8988T (cell line): ENCODE measurements at regions not wholly inside any gene's neighbourhood (a gene's known extent, or its start where the extent isn't known, plus 50 kb on each side); places are given as distances from the start of the nearest gene placed in this dataset.
"Not testable (repeated sequence)": the region's sequence is repeated elsewhere in the genome, so short reads cannot be mapped to it uniquely, and the experiment has no call there.

Experiments used
- DNase-seq: peaks from one replicate; pipeline ENCODE4 v3.0.0; 2011

DNA sequence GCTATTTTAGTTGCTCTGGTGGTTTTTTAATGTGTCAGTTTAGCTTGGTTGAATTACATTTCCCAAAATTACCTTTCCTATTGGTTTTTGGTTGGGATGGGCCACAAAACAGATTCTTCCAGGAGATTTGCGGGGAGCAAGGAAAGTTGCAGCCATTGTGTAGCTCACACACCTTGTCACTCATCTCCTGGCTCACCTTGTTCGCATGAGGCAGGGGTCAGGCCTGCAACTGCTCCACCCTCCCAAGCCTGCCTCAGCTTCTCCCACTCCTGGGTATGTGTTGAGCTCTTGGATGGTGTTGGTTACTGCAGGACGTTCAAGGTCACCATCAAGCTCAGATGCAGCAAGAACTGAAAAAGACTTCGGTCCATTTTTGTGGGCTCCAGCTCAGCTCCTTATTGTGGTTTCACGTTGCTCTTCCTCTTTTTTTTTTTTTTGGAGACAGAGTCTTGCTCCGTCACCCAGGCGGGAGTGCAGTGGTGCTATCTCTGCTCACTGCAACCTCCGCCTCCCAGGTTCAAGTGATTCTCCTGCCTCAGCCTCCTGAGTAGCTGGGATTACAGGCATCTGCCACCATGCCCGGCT lies 95.6 kb upstream of the METTL14 start:
- no peak for DNase-seq

DNA sequence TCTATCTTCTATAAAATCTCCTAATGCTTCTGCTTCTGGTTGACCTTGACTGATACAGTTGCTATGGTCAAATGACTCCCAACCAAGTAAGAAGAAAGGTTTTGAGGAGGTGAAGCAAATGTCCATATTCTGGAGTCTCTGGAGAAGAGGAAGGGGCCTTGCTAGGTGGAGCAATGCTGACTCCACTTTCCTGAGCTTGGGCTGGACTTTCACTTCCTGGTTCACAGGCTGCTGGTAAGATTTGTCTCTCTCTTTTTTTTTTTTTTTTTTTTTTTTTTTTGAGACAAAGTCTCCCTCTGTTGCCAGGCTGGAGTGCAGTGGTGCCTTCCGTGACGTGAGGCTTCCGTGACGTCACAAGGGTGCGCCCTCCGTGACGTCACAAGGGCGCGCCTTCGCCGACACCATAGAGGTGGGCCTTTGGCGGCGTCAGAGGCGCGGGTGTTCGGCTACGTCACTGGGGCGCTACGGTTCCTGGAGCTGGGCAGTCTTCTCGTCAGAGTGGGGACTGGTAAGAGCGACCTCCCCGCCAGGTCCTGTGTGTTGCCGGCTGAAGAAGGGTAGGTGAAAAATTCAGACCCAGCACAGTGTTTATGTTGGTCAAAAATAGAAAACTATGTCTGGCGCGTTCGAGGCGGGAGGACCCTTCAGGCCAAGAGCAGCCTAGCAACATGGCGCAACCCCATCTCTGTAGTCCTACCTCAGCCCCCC lies 93.7 kb upstream of the METTL14 start:
- peak; percentile 24 for DNase-seq

DNA sequence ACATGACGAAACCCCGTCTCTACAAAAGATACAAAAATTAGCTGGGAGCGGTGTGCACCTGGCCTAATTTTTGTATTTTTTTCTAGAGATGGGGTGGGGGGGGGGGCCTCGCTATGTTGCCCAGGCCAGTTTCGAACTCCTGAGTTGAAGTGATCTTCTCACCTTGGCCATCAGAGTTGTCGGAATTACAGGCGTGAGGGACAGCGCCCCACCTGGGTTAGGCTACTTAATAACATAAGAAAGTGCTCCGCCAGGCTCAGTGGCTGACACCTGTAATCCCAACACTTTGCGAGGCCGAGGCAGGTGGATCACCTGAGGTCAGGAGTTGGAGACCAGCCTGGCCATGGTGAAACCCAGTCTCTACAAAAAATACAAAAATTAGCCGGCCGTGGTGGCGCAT lies 92.9 kb upstream of the METTL14 start:
- not testable (repeated sequence) for DNase-seq

DNA sequence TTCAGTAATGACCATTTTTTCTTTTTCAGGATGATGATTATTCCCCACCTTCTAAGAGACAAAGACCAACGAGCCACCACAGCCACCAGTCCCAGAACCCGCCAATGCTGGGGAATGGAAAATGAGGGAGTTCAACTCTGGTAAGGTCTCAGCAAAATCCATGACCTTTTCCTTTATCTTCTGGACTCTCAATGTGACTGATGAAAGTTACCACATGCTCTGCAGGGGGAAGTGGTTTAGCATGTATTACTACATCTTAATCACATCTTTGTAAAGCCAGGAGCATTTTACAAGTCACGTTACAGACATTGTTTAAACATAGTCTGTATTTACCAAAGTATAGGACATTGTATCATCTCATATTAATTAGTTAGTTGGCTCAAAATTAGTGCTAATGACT lies 89.3 kb upstream of the METTL14 start:
- DNase-seq: not testable (repeated sequence)

DNA sequence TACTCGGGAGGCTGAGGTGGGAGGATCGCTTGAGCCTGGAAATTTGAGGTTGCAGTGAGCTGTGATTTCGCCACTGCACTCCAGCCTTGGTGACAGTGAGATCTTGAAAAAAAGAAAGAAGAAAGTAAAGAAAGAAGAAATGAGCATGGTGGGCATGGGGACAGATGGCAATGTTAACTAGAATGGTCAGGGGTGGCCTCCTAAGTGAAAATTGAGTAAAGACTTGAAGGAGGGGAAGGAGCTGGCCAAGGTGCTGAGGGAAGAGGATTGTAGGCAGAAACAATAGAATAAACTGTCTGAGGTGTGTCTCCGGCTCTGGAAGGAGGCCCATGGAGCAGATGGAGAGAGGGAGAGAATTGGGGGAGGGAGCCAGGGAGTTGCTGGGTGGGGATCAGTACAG lies 60.1 kb upstream of the METTL14 start:
- DNase-seq: not testable (repeated sequence)

DNA sequence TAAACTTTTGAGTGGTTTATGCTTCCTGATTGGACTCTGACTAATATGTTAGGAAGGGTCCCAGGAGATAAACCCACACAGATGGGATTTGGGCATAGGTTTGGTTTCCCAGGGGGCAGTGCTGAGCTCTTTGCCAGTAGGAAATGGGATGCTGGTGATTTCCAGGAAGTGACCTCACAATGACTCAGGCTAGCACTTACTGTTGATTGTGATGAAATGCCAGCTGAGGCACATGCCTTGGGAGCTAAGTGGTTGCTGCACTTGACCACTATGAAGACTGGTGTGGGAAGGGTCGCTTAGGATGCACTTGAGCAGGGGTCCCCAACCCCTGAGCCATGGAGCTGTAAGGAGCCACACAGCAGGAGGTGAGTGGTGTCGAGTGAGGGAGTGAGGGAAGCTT lies 55.5 kb upstream of the METTL14 start:
- DNase-seq: not testable (repeated sequence)

DNA sequence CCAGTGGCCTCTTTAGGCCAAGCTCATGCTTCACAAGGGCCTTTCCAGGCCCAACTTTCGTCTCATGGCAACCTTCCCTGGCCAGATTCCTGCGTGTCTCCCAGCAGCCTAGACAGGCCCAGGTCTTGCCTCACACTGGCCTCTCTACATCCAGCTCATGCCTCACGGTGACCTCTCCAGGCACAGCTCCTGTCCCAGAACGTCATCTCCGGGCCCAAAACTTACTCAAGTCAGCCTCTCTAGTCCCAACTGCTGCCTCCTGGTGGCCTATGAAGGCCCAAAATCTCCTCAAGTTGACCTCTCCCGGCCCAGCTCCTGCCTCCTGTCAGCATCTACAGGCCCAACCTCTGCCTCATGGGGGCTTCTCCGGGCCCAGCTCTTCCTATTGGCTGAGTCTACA lies 54.3 kb upstream of the METTL14 start:
- not testable (repeated sequence) for DNase-seq

DNA sequence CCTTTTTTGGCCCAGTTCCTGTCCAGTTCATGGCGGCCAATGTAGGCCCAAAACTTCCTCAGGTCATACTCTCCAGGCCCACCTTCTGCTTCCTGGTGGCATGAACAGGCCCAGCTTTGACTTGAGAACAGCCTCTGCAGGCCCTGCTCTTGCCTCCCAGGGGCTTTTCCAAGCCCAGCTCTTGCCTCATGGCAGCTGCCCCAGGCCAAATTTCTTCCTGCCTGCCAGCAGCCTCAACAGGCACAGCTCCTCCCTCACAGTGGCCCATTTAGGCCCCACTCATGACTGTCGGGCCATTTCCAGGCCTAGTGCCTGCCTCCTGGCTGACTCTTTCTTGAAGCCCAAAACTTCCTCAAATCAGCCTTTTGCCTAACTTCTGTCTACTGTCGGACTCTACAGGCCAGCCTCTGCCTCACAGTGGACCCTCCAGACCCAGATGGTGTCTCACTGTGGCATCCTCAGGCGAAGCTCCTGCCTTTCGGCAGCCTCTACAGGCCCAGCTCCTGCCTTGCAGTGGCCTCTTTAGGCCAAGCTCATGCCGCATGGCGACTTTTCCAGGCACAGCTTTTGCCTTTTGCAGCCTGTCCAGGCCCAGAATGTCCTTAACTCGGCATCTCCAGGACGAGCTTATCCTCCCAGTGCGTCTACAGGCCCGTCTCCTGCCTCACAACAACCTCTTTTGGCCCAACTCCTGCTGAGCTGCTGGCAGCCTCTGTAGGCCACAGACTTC lies 53.7 kb upstream of the METTL14 start:
- not testable (repeated sequence) for DNase-seq

DNA sequence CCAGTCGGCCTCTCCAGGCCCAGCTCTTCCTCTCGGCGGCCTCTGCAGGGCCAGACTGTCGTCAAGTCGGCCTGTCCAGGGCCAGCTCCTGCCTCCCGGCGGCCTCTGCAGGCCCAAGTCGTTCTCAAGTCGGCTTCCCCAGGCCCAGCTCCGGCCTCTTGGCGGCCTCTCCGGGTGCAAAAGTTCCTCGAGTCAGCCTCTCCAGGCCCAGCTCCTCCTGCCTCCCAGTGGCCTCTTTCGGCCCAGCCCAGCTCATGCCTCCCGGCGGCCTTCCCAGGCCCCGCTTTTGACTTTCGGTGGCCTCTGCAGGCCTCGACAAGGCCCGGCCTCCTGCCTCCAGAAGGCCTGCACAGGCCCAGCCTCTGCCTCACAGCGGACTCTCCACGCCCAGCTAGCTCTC lies 51.7 kb upstream of the METTL14 start:
- not testable (repeated sequence) for DNase-seq

DNA sequence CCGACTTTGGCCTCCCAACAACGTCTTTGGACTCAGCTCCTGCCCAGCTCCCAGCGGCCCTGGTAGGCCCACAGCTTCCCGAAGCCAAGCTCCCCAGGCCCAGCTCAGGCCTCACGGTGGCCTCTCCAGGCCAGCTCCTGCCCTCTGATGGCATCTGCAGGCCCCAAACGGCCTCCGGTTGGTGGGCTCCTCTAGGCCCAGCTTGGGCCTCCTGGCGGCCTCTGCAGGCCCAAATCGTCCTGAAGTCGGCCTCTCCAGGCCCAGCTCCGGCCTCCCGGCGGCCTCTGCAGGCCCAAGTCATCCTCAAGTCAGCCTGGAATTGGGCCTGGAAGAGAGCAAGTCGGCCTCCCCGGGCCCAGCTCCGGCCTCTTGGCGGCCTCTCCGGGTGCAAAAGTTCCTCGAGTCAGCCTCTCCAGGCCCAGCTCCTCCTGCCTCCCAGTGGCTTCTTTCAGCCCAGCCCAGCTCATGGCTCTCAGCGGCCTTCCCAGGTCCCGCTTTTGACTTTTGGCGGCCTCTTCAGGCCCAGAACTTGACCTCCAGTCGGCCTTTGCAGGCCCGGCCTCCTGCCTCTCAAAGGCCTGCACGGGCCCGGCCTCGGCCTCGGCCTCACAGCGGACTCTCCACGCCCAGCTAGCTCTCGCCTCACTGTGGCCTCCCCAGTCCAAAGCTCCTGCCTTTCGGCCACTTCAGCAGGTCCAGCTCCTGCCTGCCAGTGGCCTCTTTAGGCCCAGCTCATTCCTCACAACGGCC lies 50.9 kb upstream of the METTL14 start:
- DNase-seq: not testable (repeated sequence)
